ENCODE measurements at regions not wholly inside any gene's neighbourhood (a gene's known extent, or its start where the extent isn't known, plus 50 kb on each side); places are given as distances from the start of the nearest gene placed in this dataset.
A peak's percentile ranks its signal among the peaks of the same experiment; 100 is the strongest.

- no peak for DNase-seq (ENCODE audit: low read depth)
These were observed 657.1 kb downstream of the NR2F1-AS1 start for GRCh38 chr5:92923885-92924284.

- no peak for DNase-seq (ENCODE audit: low read depth)
These were observed 658.6 kb downstream of the NR2F1-AS1 start for GRCh38 chr5:92922231-92922967.

GRCh38 chr5:92917044-92917443 is 664.0 kb downstream of the NR2F1-AS1 start:
- DNase-seq (ENCODE audit: low read depth), result no peak

- no peak for DNase-seq (ENCODE audit: low read depth)
These were observed 665.0 kb downstream of the NR2F1-AS1 start for GRCh38 chr5:92916036-92916435.

- no peak for DNase-seq (ENCODE audit: low read depth)
These were observed 668.7 kb downstream of the NR2F1-AS1 start for GRCh38 chr5:92912283-92912682.

GRCh38 chr5:92911851-92912250 is 669.2 kb downstream of the NR2F1-AS1 start:
- DNase-seq (ENCODE audit: low read depth), result no peak

- no peak for DNase-seq (ENCODE audit: low read depth)
These were observed 669.7 kb downstream of the NR2F1-AS1 start for GRCh38 chr5:92911293-92911692.

GRCh38 chr5:92909602-92909962 is 671.4 kb downstream of the NR2F1-AS1 start:
- DNase-seq (ENCODE audit: low read depth), result no peak

GRCh38 chr5:92908952-92909601 is 671.9 kb downstream of the NR2F1-AS1 start:
- DNase-seq (ENCODE audit: low read depth), result no peak

- DNase-seq (ENCODE audit: low read depth), result peak; percentile 27
These were observed 672.9 kb downstream of the NR2F1-AS1 start for GRCh38 chr5:92907938-92908606.

GRCh38 chr5:92906798-92907376 is 674.1 kb downstream of the NR2F1-AS1 start:
- no peak for DNase-seq (ENCODE audit: low read depth)

GRCh38 chr5:92904021-92904420 is 677.0 kb downstream of the NR2F1-AS1 start:
- DNase-seq (ENCODE audit: low read depth), result no peak

- DNase-seq (ENCODE audit: low read depth), result no peak
These were observed 681.4 kb downstream of the NR2F1-AS1 start for GRCh38 chr5:92899611-92900010.

- no peak for DNase-seq (ENCODE audit: low read depth)
These were observed 684.3 kb downstream of the NR2F1-AS1 start for GRCh38 chr5:92896722-92897121.

- no peak for DNase-seq (ENCODE audit: low read depth)
These were observed 690.2 kb downstream of the NR2F1-AS1 start for GRCh38 chr5:92890841-92891244.

GRCh38 chr5:92889140-92889539 is 691.9 kb downstream of the NR2F1-AS1 start:
- DNase-seq (ENCODE audit: low read depth), result no peak

GRCh38 chr5:92887254-92887653 is 693.8 kb downstream of the NR2F1-AS1 start:
- DNase-seq (ENCODE audit: low read depth), result no peak

- DNase-seq (ENCODE audit: low read depth), result no peak
These were observed 694.3 kb downstream of the NR2F1-AS1 start for GRCh38 chr5:92886751-92887150.

GRCh38 chr5:92885950-92886349 is 695.1 kb downstream of the NR2F1-AS1 start:
- DNase-seq (ENCODE audit: low read depth), result no peak

GRCh38 chr5:92884469-92884868 is 696.5 kb downstream of the NR2F1-AS1 start:
- no peak for DNase-seq (ENCODE audit: low read depth)

GRCh38 chr5:92879806-92880543 is 701.0 kb downstream of the NR2F1-AS1 start:
- no peak for DNase-seq (ENCODE audit: low read depth)

GRCh38 chr5:92874790-92875189 is 706.2 kb downstream of the NR2F1-AS1 start:
- DNase-seq (ENCODE audit: low read depth), result no peak
